Limb (tissue), 2 donors: ENCODE measurements at regions not wholly inside any gene's neighbourhood (a gene's known extent, or its start where the extent isn't known, plus 50 kb on each side); places are given as distances from the start of the nearest gene placed in this dataset.
A peak's percentile ranks its signal among the peaks of the same experiment; 100 is the strongest.
"Not testable (repeated sequence)": the region's sequence is repeated elsewhere in the genome, so short reads cannot be mapped to it uniquely, and the experiment has no call there.

Source experiments
- DNase-seq, 2 donors: peaks; one replicate each; pipeline ENCODE4 v3.0.0-alpha.2; 2016; ENCODE audit errors: extremely low spot score in 2 of 2

DNA sequence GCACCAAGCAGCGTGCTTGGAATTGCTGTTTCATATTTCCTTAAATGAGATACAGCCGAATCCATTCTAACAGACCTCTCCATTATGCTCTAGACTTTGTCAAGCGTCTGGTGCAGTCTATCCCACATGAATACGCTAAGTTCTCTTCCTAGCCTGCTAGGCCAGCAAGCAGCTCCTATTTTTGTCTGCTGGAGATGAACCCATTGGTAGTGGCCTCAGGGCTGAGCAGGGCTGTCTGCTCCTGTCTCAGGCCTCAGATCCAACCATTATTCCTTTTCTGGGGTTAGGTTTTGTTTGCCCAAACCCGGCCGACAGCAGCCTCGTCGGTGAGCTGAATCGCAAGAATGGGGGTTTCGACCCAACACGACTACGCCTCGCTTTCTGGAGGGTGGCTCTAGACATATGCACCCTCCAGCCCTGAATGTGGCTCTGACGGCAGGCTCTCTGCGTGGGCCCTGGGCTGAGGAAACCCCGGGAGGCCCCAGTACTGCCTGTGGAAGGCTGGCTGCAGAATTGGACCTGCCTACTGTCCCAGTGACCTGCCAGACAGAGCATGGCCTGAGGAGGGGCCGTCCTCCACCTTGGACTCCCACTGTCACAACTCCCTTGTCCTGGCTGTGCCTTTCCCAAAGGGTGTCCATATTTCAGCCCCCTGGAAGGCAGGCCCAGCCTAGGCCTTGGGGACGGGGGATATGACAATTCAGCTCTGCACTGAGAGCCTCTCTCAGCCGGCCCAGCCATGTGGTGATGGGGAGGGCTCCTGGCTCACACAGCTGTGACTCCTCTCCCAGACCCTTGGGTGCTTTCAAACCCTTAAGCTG is 267.9 kb upstream of the TCERG1L start:
- DNase-seq: peak in 1 of 2 donors; percentile 19

DNA sequence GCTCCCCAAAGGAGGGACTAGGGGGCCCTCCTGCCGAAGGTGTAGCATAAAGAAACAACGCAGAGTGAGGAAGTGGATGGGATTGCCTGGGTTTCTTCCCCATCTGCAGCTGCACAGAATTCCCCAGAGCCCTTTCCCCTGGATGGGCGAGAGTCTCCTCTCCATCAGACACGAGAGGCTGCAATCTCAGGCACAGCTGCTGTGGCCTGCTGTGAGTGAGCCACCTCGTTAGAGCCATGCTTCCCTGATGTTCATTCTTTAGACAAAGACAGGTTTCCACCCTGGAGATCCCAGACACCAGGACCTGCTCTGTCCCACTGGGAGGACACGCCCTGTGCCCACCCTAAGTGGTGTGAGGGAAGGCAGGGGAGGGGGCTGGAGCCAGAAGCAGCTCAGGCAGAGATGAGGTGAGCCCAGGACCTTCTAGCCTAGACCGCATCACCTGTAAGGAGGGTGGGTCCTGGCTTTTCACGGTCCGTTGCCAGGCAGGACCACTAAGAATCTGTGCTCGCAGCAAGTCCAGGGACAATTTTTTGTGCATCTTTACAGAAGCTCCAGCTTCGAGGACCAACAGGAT is 268.6 kb upstream of the TCERG1L start:
- DNase-seq: peak in 1 of 2 donors; percentile 30

DNA sequence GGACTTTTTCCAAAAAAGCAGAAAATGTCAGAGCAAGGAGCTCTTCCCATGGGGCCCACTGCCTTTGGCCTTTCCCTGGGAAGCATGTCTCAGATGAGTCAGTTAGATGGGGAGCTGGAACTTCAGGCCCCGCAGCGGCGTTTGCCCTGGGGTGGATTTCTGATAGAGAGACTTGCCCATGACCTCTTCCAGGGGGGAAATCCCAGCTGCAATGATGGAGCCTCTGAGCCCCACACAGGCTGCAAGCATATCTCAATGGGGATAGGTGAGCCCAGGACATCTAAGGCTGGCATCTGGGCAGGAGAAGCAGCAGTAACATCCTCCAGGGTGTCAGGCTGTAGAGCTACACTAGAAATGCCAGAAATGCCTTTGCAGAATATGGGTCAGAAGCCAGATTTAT is 269.2 kb upstream of the TCERG1L start:
- DNase-seq: no peak

DNA sequence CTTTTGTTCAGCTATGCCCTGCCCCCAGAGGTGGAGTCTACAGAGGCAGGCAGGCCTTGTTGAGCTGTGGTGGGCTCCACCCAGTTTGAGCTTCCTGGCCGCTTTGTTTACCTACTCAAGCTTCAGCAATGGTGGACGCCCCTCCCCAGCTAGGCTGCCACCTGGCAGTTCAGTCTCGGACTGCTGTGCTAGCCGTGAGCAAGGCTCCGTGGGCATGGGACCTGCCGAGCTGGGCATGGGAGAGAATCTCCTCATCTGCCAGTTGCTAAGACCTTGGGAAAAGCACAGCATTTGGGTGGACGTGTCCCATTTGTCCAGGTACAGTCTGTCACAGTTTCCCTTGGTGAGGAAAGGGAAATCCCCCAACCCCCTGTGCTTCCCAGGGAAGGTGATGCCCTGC is 270.0 kb upstream of the TCERG1L start:
- DNase-seq: not testable (repeated sequence)

DNA sequence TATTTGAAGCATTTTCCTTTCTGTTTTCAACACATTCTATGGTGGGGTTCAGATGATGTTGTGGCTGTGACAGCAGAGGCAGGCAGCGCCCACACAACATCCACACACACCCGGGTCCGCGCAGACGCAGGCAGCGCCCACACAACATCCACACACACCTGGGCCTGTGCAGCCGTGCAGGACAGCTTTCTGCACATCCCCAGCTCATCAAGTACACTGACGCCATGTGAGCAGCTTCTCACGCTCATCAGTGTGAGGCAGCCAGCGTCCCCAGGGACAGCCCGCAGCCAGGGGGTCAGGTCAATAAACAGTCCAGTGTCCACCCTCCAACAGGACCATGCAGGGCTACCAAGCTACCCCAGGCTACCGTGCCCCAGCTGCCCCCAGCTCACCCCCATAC is 272.8 kb upstream of the TCERG1L start:
- DNase-seq: no peak

DNA sequence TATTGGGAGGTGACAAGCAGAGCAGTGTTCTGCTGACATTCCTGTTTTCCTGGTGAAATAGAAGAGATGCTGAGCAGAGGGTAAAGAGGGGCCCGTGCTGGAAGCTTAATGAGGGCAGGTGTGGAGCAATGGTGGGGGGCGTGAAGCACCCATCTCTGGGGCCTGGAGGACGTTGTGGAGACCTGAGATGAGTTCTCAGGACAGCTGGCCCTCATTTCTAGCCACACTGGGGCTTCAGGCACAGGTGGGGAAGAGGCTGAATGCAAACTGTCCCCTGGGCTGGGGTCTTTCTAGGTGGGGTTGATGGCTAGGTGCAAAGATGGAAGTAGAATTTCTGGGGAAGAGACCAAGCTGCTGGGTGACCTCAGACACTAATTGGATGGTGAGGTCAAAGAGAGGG is 274.2 kb upstream of the TCERG1L start:
- DNase-seq: no peak

DNA sequence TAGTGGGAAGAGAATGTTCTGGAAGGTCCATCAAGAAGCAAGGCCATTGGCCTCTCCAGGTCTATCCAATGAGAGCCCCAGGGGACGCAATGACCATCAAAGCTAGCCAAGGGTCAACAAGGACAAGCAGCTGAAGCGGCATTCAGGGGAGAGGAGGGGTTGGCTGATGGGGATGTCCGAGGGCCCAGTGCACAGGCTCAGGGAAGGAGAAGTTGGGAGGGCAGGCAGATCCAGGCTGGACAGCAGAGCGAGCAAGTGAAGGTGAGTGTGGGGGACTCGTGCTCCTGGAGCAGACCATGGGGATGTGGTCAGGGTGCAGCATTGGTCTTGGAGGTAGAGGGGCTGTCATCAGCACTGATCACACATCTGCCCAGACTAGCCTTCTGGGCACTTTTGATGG is 275.4 kb upstream of the TCERG1L start:
- no peak for DNase-seq

DNA sequence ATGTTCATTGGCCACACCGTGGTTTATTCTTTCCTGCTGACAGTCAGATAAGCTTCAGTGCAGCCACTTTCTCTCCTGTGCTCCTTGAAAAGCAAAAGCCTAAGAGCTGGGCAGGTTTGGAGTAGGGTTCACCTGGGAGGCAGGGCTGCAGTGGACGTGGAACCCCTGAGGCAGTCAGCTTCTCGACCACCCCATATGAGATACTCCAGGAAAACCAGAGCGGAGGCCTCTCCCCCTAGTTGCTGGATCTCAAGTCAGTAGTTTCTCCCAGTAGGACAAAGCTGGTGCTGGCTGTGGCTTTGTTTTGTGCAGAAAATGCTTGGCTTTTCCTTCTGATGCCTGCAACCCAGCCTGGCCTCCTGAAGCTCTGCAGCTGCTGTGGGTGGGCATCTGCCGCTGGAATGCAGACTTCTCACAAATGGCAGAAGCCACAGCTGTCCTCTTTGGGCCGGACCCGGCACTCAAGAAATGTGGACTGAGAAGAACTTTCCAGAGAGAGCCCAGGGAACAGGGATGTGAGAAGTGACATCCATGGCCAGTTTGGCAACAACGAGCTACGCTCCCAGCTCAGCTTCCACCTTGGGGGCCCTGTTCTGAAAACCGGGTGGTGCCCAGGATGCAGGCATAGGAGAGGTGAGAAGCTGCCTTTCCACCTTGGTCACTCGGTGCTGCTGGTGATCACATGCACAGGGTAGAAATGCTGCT is 276.6 kb upstream of the TCERG1L start:
- DNase-seq: no peak

DNA sequence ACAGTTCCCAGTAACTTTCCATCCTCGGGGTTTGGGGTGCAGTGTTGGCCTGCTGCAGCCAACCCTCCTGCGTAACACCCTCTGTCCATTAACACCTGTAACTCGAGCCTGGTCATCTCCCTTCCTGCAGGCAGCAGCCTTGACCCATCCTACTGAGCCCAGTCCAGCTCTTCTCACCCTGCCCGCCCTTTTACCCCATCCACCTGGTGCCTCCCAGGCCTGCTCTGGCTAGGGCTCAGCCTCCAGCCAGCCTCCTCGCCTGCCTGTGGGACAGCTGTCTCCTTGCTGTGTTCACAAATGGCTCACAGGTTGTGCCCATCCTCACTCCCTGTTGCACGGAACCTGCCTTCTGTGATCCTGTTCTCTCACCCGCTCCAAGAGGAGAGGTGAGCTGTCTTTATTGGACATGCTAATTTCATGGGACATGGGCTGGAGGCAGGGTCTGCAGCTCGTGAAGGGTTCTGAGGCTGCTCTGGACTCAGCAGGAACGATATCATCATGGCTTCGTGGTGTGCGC is 277.2 kb upstream of the TCERG1L start:
- no peak for DNase-seq

DNA sequence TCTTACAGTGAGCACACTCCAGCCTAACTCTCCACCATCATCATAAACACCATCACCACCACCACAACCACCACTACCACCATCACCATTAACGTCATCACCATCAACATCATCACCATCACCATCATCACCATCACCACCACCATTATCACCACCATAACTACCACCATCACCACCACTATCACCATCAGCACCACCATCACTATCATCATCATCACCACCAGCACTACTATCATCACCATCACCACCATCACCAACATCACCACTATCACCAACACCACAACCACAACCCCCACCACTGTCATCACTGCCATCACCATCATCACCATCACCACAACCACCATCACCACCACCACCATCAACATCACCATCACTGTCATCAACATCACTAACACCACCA is 279.0 kb upstream of the TCERG1L start:
- no peak for DNase-seq

DNA sequence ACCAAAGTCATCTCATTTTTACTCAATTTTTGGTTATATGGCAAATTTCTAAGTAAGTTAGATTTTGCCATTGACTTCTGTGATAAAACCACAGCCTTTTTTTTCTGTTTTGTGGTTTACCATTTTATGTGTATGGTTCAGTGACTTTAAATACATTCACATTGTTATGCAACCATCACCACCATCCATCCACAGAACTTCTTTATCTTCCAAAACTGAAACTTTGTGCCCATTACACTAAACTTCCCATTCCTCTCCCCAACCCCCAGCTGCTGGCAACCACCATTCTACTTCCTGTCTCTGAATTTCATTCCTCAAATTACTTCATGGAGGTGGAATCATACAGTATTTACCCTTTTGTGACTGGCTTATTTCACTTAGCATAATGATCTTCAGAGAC is 280.4 kb upstream of the TCERG1L start:
- no peak for DNase-seq

DNA sequence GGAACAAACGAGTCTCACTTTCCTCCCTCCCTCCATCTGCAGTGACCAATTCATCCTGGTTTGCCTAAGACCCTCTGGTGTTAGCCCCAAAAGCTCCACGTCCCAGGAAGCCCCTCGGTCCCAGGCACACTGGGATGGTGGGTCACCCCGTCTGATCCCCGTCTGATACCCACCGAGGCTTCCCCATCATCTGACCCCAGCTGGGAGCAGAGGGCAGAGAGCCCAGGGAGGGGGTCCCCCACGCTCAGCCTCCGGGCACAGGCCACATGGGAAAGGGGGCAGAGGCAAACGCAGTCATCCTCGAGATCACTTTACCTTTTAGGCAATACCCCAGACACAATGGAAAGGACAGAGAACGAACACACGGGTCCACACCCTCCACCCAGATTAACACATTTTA is 291.6 kb upstream of the PPP2R2D start:
- no peak for DNase-seq

DNA sequence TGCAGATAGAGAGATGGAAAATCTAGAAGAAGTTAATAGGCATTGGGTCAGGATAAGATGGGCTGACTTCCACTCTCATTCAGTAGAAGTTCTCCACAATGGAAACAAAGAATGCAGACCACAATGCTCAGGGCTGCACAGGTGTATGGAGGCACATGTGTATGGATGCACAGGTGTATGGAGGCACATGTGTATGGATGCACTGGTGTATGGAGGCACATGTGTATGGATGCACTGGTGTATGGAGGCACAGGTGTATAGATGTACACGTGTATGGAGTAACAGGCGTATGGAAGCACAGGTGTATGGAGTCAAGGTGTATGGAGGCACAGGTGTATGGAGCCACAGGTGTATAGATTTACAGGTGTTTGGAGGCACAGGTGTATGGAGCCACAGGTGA is 285.7 kb upstream of the PPP2R2D start:
- no peak for DNase-seq

DNA sequence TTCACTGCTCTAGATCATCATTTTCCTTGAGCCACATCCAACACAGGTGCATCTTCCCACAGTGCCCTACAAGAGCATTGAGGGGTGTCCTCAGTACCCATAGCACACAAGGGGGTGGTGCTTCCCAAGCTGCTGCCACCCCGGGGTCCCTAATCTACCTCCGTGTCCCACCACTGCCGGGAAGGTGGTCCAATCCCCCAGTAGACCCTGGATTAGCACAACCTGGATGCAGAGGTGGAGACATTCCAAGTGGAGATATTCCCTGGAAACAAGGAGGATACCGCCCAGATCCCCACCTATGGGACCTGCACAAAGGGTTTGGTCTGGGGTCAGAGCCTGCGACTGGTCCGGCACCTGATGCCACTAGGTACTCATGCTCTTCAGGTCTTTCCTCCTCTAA is 284.8 kb upstream of the PPP2R2D start:
- DNase-seq: no peak

DNA sequence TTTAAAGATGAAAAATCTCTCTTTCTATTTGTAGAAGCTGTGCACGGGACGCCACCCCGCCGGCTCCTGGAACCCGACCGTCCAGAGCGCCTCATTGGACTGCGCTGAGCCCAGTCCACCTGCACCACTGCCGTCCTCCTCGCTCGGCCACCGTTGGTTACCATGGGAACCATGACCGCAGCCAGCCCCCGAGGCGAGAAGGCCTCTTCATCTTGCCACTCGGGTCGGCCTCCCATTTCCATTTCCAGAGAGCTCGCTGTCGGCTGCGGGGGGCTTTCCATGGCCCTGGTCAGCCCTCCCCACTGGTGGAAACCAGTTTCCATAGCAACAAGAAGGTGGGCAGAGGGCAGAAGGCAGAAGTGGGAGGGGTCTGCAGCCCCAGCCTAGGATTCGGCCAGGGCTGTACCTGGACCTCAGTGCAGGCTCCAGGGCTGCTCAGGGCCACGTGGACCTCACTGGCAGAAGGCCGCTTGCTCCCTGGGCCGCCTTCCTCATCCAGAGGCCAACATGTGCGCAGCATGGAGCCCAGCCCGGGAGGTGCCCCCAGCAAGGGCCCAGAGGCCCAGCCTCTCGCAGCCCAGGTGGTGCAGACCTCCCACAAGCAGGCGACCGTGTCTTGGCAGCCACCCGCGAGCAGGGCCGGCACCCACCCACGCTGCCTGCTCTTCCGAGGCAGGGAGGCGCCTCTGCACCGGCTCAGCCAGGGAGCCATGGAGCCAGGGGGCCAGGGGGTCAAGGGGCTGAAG is 283.5 kb upstream of the PPP2R2D start:
- DNase-seq: peak in 1 of 2 donors; percentile 47

DNA sequence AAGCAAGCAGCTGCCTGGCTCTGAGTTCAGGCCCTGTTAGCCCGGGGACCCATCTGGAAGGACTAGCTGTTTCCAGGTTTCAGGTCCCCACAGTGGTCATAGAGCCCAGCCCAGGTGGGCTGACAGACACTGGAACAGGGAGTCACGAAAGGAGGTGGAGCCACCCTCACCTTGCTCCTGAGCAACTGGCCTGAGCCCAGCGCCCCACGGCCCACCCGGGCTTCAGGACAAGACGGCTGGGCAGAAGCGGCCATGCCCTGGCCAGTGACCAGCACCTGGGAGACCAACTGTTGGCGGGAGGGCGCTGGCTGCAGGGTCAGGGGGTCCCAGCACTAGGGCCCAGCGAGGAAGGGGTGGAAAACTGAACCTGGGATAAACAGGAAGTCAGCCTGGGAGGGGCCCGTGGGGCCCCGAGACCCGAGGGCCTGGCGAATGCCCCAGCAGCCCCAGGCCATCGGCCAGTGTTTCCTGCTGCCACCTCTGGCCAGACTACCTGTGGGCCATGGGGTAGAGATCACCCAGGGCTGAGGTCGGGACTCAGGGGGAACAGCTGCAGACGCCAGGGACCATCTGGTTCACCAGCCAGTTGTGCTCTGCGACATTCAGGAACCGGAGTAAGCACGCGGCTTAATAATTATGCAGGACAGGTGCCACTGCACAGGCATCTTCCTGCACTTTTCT is 282.1 kb upstream of the PPP2R2D start:
- DNase-seq: peak in 1 of 2 donors; percentile 19

DNA sequence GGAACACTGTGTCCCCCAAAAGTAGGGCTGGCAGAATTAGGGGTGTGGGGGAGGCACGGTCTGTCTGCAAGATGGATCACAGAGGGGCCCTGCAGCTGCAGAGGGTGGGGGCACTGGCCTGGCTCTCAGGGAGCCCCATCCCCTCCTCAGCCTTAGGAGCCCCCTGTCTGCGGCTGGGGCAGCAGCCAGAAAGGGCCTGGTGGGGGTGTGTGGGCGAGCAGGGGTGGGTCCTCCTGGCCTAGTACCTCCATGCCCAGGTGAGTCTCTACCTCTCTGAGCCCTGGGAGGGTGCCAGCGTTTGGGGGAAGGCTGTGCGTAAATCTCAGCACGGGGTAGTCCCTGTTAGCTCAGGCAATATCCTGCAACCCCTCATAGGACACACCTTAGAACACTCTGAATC is 280.5 kb upstream of the PPP2R2D start:
- peak in 1 of 2 donors; percentile 17 for DNase-seq

DNA sequence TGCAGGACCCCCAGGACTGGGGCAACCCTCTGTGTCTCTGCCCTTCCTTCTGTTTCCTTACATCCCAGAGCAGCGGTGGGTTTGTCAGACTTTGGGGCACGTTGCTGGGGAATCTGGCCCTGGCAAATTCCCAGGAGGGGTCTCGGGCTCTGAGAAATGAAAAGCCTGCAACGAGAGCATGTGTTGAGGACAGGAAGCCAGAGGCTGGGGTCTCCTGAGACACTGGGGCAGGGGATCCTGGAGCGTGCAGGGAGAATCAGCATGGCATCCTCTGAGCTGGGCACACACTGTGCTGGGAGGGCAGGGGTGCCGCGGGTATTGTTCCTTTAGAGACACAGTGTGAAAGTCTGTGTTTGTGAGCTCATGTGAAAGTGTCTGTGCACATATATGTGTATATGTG is 279.9 kb upstream of the PPP2R2D start:
- peak in 1 of 2 donors; percentile 17 for DNase-seq

DNA sequence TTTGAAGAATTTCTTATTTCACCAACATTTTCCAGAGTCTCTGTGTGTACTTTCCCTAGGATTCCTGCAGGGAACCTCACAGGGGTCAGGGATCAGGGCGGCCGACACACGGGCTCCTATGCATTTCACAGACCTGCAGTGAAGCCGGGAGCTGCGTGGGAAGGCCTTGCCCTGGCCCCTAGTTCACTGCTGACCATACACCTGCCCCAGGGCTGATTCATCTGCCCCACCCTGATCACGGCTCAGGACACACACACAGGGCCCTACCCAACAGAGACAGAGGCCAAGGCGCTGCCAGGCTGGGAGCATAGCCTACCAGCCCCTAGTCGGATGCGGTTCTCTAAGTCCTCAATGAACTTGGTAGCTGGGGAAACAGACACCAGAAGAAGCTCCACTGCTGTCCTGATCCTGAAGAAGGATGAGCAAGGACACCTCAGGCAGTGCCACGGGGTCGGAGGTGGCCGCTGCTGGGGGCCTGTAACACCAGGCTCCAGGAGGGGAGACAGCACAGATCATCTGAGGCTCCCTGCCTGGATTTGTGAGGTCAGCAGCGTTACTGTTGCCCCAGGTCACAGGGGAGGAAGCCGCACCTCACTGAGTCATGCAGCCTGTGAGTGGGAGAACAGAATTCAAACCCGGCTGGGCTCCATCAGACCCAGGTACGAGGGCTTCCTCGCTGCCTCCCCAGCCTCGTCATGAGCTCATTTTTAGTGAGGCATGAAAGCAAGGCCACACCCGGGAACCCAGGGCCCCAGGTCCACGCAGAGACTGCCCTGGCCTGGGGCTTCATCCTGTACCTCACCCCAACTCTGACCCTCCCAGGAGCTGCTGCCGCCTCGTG is 278.8 kb upstream of the PPP2R2D start:
- DNase-seq: peak in 1 of 2 donors; percentile 16

DNA sequence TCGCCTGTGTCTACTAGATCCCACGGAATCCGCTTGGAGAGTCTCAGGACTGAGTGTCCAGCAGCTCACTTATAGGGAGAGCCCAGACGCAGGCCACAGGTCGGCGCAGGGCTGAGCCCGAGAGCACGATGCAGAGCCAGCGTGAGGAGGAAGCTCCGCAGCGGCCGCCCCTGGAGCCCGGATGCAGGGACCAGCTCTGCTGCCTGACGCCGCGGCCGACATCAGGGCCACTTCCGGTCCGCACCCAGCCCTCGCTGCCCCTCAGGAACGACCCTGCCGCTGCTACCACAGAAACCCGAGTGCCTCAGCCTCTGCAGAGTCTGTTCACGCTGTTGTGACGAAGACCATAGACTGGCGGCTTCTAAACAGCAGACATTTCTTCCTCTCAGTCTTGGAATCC is 275.8 kb upstream of the PPP2R2D start:
- DNase-seq: peak in 1 of 2 donors; percentile 13
